Mesothelial cell of epicardium (in vitro differentiated cells): ENCODE measurements at regions not wholly inside any gene's neighbourhood (a gene's known extent, or its start where the extent isn't known, plus 50 kb on each side); places are given as distances from the start of the nearest gene placed in this dataset.

Experiments
- DNase-seq, 2 experiments: peaks; one replicate each; pipeline ENCODE4 v3.0.0; 2021; ENCODE audit warnings: low spot score in 2 of 2; ENCODE audit not compliant: unreplicated experiment in 2 of 2
- H3K27ac Mint-ChIP-seq: 2 replicates; pipeline ENCODE4 v1.8.0; 2021; ENCODE audit warnings: mixed read lengths
- H3K27me3 Mint-ChIP-seq: 2 replicates; pipeline ENCODE4 v1.8.0; 2021; ENCODE audit warnings: low read depth, mixed read lengths
- H3K36me3 Mint-ChIP-seq: 2 replicates; pipeline ENCODE4 v1.8.0; 2021; ENCODE audit warnings: mixed read lengths
- H3K4me1 Mint-ChIP-seq: 2 replicates; pipeline ENCODE4 v1.8.0; 2021; ENCODE audit warnings: mixed read lengths
- H3K4me3 Mint-ChIP-seq: 2 replicates; pipeline ENCODE4 v1.8.0; 2021; ENCODE audit warnings: mild to moderate bottlenecking, moderate library complexity, mixed read lengths
- H3K9me3 Mint-ChIP-seq: 2 replicates; pipeline ENCODE4 v1.8.0; 2021; ENCODE audit warnings: mixed read lengths
- TF ChIP-seq, protein P1 (sequence below): fragments of 200-600 bp; sonication (generic); IDR thresholded peaks from one replicate; pipeline ENCODE4 v1.5.0; 2021; ENCODE audit warnings: antibody characterized with exemption; ENCODE audit not compliant: unreplicated experiment

DNA sequence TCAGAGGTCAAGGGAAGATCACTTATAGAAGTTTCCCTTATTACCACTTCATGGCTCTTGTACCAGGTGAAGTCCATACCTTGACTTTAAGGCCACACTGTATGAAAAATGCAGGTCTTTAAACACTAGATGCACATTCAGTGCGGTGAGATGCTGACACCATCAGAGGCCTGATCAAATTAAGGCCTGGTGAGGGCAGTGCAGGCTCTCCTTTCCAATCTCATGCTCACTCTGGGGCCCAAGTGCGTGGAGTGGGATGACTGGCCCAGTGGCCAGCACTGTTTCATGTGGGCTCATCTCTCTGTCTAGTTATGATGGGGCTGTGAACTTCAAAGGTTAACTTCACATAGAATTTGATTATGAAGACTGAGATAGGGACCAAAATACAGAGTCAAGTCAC, 281.1 kb downstream of the SLC4A3 start:
- H3K36me3 Mint-ChIP-seq, result no peaks in the 10 kb centered on the region
- H3K4me3 Mint-ChIP-seq, result no peak overlapping the region
- DNase-seq, result no peak
- no peaks in the 10 kb centered on the region for H3K9me3 Mint-ChIP-seq
- TF ChIP-seq, protein P1, sequence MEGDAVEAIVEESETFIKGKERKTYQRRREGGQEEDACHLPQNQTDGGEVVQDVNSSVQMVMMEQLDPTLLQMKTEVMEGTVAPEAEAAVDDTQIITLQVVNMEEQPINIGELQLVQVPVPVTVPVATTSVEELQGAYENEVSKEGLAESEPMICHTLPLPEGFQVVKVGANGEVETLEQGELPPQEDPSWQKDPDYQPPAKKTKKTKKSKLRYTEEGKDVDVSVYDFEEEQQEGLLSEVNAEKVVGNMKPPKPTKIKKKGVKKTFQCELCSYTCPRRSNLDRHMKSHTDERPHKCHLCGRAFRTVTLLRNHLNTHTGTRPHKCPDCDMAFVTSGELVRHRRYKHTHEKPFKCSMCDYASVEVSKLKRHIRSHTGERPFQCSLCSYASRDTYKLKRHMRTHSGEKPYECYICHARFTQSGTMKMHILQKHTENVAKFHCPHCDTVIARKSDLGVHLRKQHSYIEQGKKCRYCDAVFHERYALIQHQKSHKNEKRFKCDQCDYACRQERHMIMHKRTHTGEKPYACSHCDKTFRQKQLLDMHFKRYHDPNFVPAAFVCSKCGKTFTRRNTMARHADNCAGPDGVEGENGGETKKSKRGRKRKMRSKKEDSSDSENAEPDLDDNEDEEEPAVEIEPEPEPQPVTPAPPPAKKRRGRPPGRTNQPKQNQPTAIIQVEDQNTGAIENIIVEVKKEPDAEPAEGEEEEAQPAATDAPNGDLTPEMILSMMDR, result no peak
- H3K27ac Mint-ChIP-seq, result no peak overlapping the region
- H3K4me1 Mint-ChIP-seq, result peaks cover 31% of the 10 kb centered on the region
- H3K27me3 Mint-ChIP-seq, result peaks cover 1% of the 10 kb centered on the region

DNA sequence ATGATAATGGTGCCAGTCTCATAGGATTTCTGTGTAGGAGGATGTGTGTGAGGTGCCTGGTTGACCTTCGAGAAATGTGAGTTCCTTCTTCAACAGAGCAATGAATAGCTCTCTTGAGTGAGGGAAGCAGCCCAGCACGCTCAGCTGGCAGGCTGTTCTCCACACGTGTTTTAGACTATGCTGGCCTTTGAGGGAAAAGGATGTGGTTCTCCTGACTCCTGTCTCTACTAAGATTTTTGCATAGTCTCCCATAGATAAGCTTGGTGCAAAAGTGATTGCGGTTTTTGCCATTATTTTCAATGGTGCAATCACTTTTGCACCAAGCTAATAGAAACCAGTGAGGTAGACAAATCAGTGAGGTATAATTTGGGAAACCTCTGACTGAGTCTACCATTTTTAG, 284.1 kb downstream of the SLC4A3 start:
- no peak overlapping the region for H3K4me3 Mint-ChIP-seq
- no peak overlapping the region for H3K27ac Mint-ChIP-seq
- DNase-seq, result no peak

DNA sequence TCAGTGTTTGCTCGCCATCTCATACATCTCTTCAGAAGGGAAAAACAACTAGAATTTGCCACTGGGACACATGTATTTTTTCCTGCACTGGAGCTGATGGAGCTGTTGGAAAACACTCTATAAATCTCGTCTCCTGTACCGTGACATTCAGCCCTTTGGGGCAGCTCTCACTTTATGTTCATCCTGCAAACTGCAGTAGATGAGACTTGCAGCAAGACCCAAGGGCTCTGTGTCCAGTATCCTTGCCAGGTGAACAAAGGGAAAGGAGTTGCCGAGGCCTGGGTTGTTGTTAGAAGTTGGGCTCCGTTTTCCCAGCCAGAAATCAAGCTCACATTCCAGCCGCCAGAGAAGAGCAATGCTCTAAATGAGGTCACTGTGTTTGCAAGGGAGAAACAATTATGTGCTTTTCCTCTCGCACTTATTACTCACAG, 285.1 kb downstream of the SLC4A3 start:
- Mint-ChIP-seq H3K36me3 (no peaks in the 10 kb centered on the region), H3K4me1 (peaks cover 22% of the 10 kb centered on the region), H3K9me3 (no peaks in the 10 kb centered on the region), H3K27me3 (peaks cover 18% of the 10 kb centered on the region), H3K4me3 (no peak overlapping the region), H3K27ac (peak overlapping the region; percentile 84)
- TF ChIP-seq, protein P1, result no peak
- DNase-seq, result peak in 1 of 2 experiments; percentile 48

More for the DNA sequence above, 284.1 kb downstream of the SLC4A3 start:
- H3K4me1 Mint-ChIP-seq, result peaks cover 25% of the 10 kb centered on the region
- H3K36me3 Mint-ChIP-seq, result no peaks in the 10 kb centered on the region
- H3K9me3 Mint-ChIP-seq, result no peaks in the 10 kb centered on the region
- H3K27me3 Mint-ChIP-seq, result peaks cover 10% of the 10 kb centered on the region
- TF ChIP-seq, protein P1, result no peak

DNA sequence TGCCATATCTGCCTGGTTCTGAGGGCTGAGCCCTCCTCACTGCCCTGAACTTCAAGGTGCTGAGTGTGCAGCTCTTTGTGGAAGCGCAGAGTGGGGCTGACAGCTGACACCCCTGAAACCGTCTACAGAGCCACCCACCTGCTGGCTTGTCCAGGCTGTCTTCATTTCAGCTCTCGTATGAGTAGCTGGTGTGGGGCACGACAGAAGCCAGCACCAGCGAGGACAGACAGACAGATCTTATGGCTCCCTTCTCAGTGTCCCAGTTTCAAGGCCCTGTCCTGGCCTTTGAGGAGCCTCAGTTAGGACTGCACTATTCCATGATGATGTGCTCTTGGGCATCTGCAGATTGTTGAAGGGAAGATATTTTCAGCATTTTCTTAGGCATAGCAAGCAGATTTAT, 287.1 kb downstream of the SLC4A3 start:
- DNase-seq, result no peak
- Mint-ChIP-seq H3K4me3 (no peak overlapping the region), H3K27me3 (peaks cover 19% of the 10 kb centered on the region), H3K9me3 (no peaks in the 10 kb centered on the region), H3K4me1 (peaks cover 32% of the 10 kb centered on the region), H3K27ac (no peak overlapping the region), H3K36me3 (no peaks in the 10 kb centered on the region)
- TF ChIP-seq, protein P1, result no peak

DNA sequence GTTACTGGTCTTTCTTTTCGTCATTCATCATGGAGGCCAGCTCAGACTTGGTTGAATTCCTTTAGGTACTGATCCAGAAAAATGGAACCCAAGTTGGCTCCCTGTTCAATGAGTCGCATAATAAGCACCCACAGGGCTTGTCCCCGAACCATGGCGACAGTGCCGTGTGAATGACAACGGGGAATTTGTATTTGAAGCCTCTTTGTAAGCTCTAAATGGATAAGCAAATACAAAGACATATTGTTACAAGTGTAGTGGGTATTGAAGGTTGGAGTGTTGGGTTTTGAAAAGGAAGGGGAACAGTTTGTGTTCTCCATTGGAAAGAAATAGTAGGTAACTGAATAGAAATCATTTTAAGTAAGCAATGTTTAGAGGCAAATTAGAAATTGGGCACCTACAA, 288.9 kb downstream of the SLC4A3 start:
- Mint-ChIP-seq H3K27ac (no peak overlapping the region), H3K4me1 (peaks cover 31% of the 10 kb centered on the region), H3K36me3 (no peaks in the 10 kb centered on the region), H3K4me3 (no peak overlapping the region), H3K27me3 (peaks cover 30% of the 10 kb centered on the region), H3K9me3 (no peaks in the 10 kb centered on the region)
- TF ChIP-seq, protein P1, result no peak
- DNase-seq, result no peak
